Body of pancreas (tissue), 4 donors: ENCODE measurements at regions not wholly inside any gene's neighbourhood (a gene's known extent, or its start where the extent isn't known, plus 50 kb on each side); places are given as distances from the start of the nearest gene placed in this dataset.

Experiments
- ATAC-seq: fragments of 150-250 bp; one replicate; pipeline ENCODE4 v1.9.1; 2016
- DNase-seq, 4 donors: peaks; one replicate each; pipeline ENCODE4 v3.0.0-alpha.2; 2019
- H3K27ac ChIP-seq, 4 donors: fragments of 200-600 bp; sonication (generic); 1 replicate in 3 of 4; 2 replicates in 1 of 4; pipeline versions ENCODE4 v1.5.1 to v1.6.1; 2016 to 2019; ENCODE audit warnings: mild to moderate bottlenecking in 1 of 4, mixed read lengths in 1 of 4, moderate library complexity in 1 of 4
- H3K27me3 ChIP-seq, 2 donors: fragments of 200-600 bp; sonication (generic); one replicate each; pipeline ENCODE4 v1.6.0; 2016; ENCODE audit warnings: mild to moderate bottlenecking in 1 of 2
- H3K36me3 ChIP-seq, 2 donors: fragments of 200-600 bp; sonication (generic); replicated peaks in 1 of 2; 2 replicates each; pipeline ENCODE4 v1.5.1; 2016; ENCODE audit warnings: low read depth in 2 of 2; ENCODE audit not compliant: insufficient read depth in 1 of 2
- H3K4me1 ChIP-seq: fragments of 200-600 bp; sonication (generic); one replicate; pipeline ENCODE4 v1.6.0; 2016
- H3K4me3 ChIP-seq, 2 donors: fragments of 200-600 bp; sonication (generic); 1 replicate in 1 of 2; 2 replicates in 1 of 2; pipeline ENCODE4 v1.5.1; 2016 to 2019
- H3K9me3 ChIP-seq, 3 donors: fragments of 200-600 bp; sonication (generic); 1 replicate in 2 of 3; 2 replicates in 1 of 3; pipeline ENCODE4 v1.5.1; 2016
- CTCF ChIP-seq, 7 experiments: fragments of 450-650 bp in 4 of 7; fragments of 200-600 bp in 3 of 7; sonication (generic) in 3 of 7; IDR thresholded peaks; one replicate each; pipeline ENCODE4 v1.5.1; 2016 to 2019; ENCODE audit warnings: antibody characterized with exemption in 7 of 7
- POLR2A ChIP-seq, 3 donors: fragments of 450-650 bp; IDR thresholded peaks; one replicate each; pipeline ENCODE4 v1.6.1; 2016; ENCODE audit warnings: antibody characterized with exemption in 3 of 3, mild to moderate bottlenecking in 2 of 3
- WGBS, 2 donors: methylation state at CpG; one replicate each; pipeline ENCODE4 v1.1.5; 2017; 5-methylcytosine and 5-hydroxymethylcytosine counted together
- intact Hi-C: fragments of 100-400 bp; cut with DNase I; formaldehyde crosslinking; loops from one replicate; pipeline ENCODE4 v1.15.1; 2023

- ATAC-seq (no peak), DNase-seq (no peak)
- Histone ChIP-seq H3K9me3 (no peaks in the 10 kb centered on the region), H3K36me3 (no peaks in the 10 kb centered on the region), H3K4me3 (no peak overlapping the region), H3K27me3 (no peaks in the 10 kb centered on the region), H3K4me1 (no peaks in the 10 kb centered on the region), H3K27ac (no peak overlapping the region)
- intact Hi-C loops, result no loop called here
- 49 to 59% methylated on average over 4 of the region's 4 CpGs for WGBS, 2 donors
- TF ChIP-seq POLR2A (IDR thresholded peaks at IDR 0.05) (no peak), CTCF (IDR thresholded peaks at IDR 0.05) (no peak)
These were observed 860.8 kb upstream of the ACVR2A start for GRCh38 chr2:146984014-146984413.

GRCh38 chr2:146982393-146982846 is 862.4 kb upstream of the ACVR2A start:
- H3K4me3 ChIP-seq, result no peak overlapping the region
- no peaks in the 10 kb centered on the region for H3K36me3 ChIP-seq
- ATAC-seq, result peak; percentile 66
- no peak overlapping the region for H3K27ac ChIP-seq
- intact Hi-C loops, result no loop called here
- WGBS, 2 donors, result 83 to 89% methylated on average over 2 of the region's 2 CpGs
- no peaks in the 10 kb centered on the region for H3K4me1 ChIP-seq
- H3K27me3 ChIP-seq, result no peaks in the 10 kb centered on the region
- peak in 3 of 4 donors; percentile 14 to 34 (median 17) for DNase-seq
- no peak for TF ChIP-seq POLR2A (IDR thresholded peaks at IDR 0.05)
- TF ChIP-seq CTCF (IDR thresholded peaks at IDR 0.05), result no peak
- no peaks in the 10 kb centered on the region for H3K9me3 ChIP-seq

GRCh38 chr2:146981921-146982320 is 862.9 kb upstream of the ACVR2A start:
- Histone ChIP-seq H3K4me3 (no peak overlapping the region), H3K27ac (no peak overlapping the region), H3K9me3 (no peaks in the 10 kb centered on the region), H3K36me3 (no peaks in the 10 kb centered on the region), H3K27me3 (no peaks in the 10 kb centered on the region), H3K4me1 (no peaks in the 10 kb centered on the region)
- TF ChIP-seq CTCF (IDR thresholded peaks at IDR 0.05), result no peak
- no peak for TF ChIP-seq POLR2A (IDR thresholded peaks at IDR 0.05)
- DNase-seq (no peak), ATAC-seq (no peak)
- intact Hi-C loops, result no loop called here

- ATAC-seq (no peak), DNase-seq (no peak)
- H3K36me3 ChIP-seq, result no peaks in the 10 kb centered on the region
- no peak overlapping the region for H3K4me3 ChIP-seq
- no peaks in the 10 kb centered on the region for H3K4me1 ChIP-seq
- intact Hi-C loops, result no loop called here
- no peaks in the 10 kb centered on the region for H3K9me3 ChIP-seq
- H3K27me3 ChIP-seq, result no peaks in the 10 kb centered on the region
- TF ChIP-seq POLR2A (IDR thresholded peaks at IDR 0.05) (no peak), CTCF (IDR thresholded peaks at IDR 0.05) (no peak)
- H3K27ac ChIP-seq, result no peak overlapping the region
These were observed 865.1 kb upstream of the ACVR2A start for GRCh38 chr2:146979746-146980145.
